ENCODE measurements at regions not wholly inside any gene's neighbourhood (a gene's known extent, or its start where the extent isn't known, plus 50 kb on each side); places are given as distances from the start of the nearest gene placed in this dataset.

DNA sequence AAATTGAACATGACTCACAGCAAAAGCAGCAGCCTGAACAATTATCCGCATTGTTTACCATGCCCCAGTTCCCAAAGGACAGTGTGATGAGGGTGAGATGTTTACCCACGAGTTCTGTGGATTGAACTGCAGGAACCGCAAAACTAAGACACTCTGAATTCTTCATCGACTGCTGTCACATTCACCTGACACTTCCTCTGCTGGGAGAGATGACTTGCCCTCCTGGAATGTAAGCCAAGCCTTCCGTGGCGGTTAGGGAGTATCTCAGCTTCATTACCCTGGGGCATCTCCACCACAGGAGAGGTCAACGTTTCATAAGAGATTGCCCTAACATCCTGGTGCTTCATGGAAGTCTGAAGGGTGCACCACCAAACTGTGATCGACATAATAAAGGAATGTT is 374.6 kb upstream of the ADARB2 start:
- intact Hi-C loops (cut with DNase I; ENCODE audit: low total_unique reads): no loop called here
- H3K36me3 ChIP-seq (ENCODE audit: low read depth, missing control alignments): no peaks in the 10 kb centered on the region
- no peak overlapping the region for H3K27ac ChIP-seq
- H3K9me3 ChIP-seq: no peaks in the 10 kb centered on the region
- H3K4me1 ChIP-seq: no peaks in the 10 kb centered on the region
- no peaks in the 10 kb centered on the region for H3K27me3 ChIP-seq
- DNase-seq: no peak
- WGBS, 2 donors: 80 to 81% methylated on average over 8 of the region's 8 CpGs
- no peak for TF ChIP-seq POLR2A (IDR thresholded peaks at IDR 0.05)
- TF ChIP-seq, protein P1, sequence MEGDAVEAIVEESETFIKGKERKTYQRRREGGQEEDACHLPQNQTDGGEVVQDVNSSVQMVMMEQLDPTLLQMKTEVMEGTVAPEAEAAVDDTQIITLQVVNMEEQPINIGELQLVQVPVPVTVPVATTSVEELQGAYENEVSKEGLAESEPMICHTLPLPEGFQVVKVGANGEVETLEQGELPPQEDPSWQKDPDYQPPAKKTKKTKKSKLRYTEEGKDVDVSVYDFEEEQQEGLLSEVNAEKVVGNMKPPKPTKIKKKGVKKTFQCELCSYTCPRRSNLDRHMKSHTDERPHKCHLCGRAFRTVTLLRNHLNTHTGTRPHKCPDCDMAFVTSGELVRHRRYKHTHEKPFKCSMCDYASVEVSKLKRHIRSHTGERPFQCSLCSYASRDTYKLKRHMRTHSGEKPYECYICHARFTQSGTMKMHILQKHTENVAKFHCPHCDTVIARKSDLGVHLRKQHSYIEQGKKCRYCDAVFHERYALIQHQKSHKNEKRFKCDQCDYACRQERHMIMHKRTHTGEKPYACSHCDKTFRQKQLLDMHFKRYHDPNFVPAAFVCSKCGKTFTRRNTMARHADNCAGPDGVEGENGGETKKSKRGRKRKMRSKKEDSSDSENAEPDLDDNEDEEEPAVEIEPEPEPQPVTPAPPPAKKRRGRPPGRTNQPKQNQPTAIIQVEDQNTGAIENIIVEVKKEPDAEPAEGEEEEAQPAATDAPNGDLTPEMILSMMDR (IDR thresholded peaks at IDR 0.05): no peak
- H3K4me3 ChIP-seq: no peak overlapping the region

DNA sequence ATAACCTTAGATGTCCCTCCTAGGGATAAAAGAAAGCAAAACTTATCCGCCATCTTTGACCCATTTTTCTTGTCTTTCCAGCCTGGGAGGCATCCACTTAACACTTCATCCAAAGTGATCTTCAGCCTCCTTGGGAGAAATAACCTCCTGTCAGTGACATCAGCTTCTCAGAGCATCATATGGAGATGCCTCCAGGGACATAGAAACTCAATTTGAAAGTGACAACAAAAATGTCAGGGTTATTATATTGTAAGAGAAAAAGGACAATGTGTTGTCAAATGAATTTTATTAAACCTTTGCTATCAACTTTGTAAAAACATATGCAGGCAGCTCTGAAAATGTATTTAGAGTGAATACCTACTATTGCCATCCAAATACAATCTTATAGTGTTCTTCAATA is 371.2 kb upstream of the ADARB2 start:
- H3K36me3 ChIP-seq (ENCODE audit: low read depth, missing control alignments): no peaks in the 10 kb centered on the region
- no peak overlapping the region for H3K27ac ChIP-seq
- no peak overlapping the region for H3K4me3 ChIP-seq
- intact Hi-C loops (cut with DNase I; ENCODE audit: low total_unique reads): no loop called here
- DNase-seq: no peak
- H3K9me3 ChIP-seq: no peaks in the 10 kb centered on the region
- 86 to 97% methylated on average over 1 of the region's 1 CpG for WGBS, 2 donors
- TF ChIP-seq POLR2A (IDR thresholded peaks at IDR 0.05): no peak
- TF ChIP-seq, protein P1 (IDR thresholded peaks at IDR 0.05): no peak
- no peaks in the 10 kb centered on the region for H3K4me1 ChIP-seq
- no peaks in the 10 kb centered on the region for H3K27me3 ChIP-seq

DNA sequence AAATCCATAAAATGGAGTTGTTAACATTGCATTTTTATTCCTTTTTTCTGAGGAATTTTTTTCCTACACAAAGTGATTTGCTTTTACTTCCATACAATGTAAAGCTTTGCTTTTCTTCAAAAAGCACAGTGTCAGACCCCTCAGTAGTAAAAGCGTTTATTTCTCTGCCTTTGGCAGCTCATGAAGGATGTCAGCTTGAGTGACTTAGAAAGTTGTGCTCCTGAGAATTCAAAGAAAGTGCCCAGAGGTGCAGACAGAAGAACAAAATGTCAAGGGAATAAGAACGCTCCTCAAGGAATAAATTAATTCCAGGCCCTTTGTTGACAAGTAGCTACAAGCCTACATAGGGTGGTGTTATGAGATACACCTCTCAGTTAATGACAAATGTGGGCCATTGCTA is 369.3 kb upstream of the ADARB2 start:
- H3K27ac ChIP-seq: no peak overlapping the region
- H3K9me3 ChIP-seq: no peaks in the 10 kb centered on the region
- TF ChIP-seq, protein P1 (IDR thresholded peaks at IDR 0.05): no peak
- no peak for TF ChIP-seq POLR2A (IDR thresholded peaks at IDR 0.05)
- intact Hi-C loops (cut with DNase I; ENCODE audit: low total_unique reads): no loop called here
- DNase-seq: no peak
- H3K36me3 ChIP-seq (ENCODE audit: low read depth, missing control alignments): no peaks in the 10 kb centered on the region
- H3K4me3 ChIP-seq: no peak overlapping the region
- no peaks in the 10 kb centered on the region for H3K4me1 ChIP-seq
- H3K27me3 ChIP-seq: no peaks in the 10 kb centered on the region
- WGBS, 2 donors: 70 to 74% methylated on average over 2 of the region's 2 CpGs

DNA sequence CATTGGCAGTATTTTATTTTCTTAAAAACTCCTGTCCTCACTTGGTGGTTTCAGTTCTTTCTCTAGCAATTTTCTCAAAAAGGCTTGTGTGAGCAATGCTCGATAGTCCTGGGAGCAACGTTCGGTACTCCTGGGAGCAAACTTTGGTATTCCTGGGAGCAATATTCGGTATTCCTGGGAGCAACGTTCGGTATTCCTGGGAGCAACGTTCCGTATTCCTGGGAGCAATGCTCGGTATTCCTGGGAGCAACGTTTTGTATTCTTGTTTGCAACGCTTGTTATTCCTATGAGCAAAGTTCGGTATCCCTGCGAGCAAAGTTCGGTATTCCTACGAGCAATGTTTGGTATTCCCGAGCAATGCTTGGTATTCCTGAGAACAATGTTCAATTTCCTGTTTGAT is 362.0 kb upstream of the ADARB2 start:
- no peaks in the 10 kb centered on the region for H3K4me1 ChIP-seq
- intact Hi-C loops (cut with DNase I; ENCODE audit: low total_unique reads): no loop called here
- WGBS, 2 donors: 69 to 84% methylated on average over 16 of the region's 16 CpGs

DNA sequence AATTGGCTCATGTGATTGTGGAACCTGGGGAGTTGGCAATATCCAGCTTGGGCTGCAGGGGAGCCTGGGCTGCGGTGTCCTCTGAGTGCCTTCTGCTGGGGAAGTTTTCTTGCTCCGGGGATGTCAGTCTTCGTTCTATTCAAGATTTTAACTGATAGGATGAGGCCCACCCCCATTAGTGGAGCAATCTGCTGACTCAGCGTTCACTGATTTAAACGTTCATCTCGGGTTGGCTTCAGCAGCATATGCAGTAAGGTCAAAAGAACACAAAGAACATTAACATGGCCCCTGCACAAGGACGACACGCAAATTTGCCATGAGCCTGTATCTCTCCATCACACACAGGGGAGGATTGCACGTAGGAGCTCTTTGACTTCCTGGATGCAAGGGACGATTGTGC is 360.6 kb upstream of the ADARB2 start:
- 68% methylated on average over 10 of the region's 10 CpGs for WGBS, 2 donors
- H3K36me3 ChIP-seq (ENCODE audit: low read depth, missing control alignments): no peaks in the 10 kb centered on the region
- intact Hi-C loops (cut with DNase I; ENCODE audit: low total_unique reads): no loop called here
- no peak overlapping the region for H3K27ac ChIP-seq
- H3K4me1 ChIP-seq: no peaks in the 10 kb centered on the region
- H3K9me3 ChIP-seq: no peaks in the 10 kb centered on the region
- no peak for DNase-seq
- no peak overlapping the region for H3K4me3 ChIP-seq
- no peaks in the 10 kb centered on the region for H3K27me3 ChIP-seq
- no peak for TF ChIP-seq POLR2A (IDR thresholded peaks at IDR 0.05)
- TF ChIP-seq, protein P1 (IDR thresholded peaks at IDR 0.05): no peak

More for the DNA sequence above, 362.0 kb upstream of the ADARB2 start:
- no peaks in the 10 kb centered on the region for H3K9me3 ChIP-seq
- no peak for DNase-seq
- no peak overlapping the region for H3K4me3 ChIP-seq
- no peaks in the 10 kb centered on the region for H3K27me3 ChIP-seq
- no peak overlapping the region for H3K27ac ChIP-seq
- H3K36me3 ChIP-seq (ENCODE audit: low read depth, missing control alignments): no peaks in the 10 kb centered on the region
- TF ChIP-seq, protein P1 (IDR thresholded peaks at IDR 0.05): no peak
- TF ChIP-seq POLR2A (IDR thresholded peaks at IDR 0.05): no peak
